HG03025 (cell line): ENCODE measurements at regions not wholly inside any gene's neighbourhood (a gene's known extent, or its start where the extent isn't known, plus 50 kb on each side); places are given as distances from the start of the nearest gene placed in this dataset.
A peak's percentile ranks its signal among the peaks of the same experiment; 100 is the strongest.
"Not testable (repeated sequence)": the region's sequence is repeated elsewhere in the genome, so short reads cannot be mapped to it uniquely, and the experiment has no call there.

Source experiments
- ATAC-seq: cut with Tn5 transposase; IDR thresholded peaks from one replicate; pipeline ENCODE4 v1.9.1; 2021; ENCODE audit warnings: mild to moderate bottlenecking, moderate library complexity; ENCODE audit not compliant: unreplicated experiment, low FRiP score

DNA sequence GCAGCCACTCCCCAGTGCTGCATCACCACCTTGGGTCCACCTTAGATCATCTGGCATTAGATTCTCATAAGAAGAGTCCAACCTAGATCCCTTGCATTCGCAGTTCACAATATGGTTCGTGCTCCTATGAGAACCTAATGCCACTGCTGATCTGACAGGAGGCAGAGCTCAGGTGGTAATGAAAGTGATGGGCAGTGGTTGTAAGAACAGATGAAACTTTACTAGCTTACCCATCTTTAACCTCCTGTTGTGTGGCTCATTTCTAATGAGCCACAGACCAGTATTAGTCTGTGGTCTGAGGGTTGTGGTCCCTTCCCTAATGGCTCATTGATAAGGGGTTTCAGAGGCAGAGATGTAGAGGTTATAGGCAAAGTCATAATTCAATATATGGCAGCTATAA, 615.9 kb upstream of the MIS18BP1 start:
- peak; percentile 24 for ATAC-seq

GRCh38 chr14:45868377-45868776, 615.4 kb upstream of the MIS18BP1 start:
- peak; percentile 68 for ATAC-seq

DNA sequence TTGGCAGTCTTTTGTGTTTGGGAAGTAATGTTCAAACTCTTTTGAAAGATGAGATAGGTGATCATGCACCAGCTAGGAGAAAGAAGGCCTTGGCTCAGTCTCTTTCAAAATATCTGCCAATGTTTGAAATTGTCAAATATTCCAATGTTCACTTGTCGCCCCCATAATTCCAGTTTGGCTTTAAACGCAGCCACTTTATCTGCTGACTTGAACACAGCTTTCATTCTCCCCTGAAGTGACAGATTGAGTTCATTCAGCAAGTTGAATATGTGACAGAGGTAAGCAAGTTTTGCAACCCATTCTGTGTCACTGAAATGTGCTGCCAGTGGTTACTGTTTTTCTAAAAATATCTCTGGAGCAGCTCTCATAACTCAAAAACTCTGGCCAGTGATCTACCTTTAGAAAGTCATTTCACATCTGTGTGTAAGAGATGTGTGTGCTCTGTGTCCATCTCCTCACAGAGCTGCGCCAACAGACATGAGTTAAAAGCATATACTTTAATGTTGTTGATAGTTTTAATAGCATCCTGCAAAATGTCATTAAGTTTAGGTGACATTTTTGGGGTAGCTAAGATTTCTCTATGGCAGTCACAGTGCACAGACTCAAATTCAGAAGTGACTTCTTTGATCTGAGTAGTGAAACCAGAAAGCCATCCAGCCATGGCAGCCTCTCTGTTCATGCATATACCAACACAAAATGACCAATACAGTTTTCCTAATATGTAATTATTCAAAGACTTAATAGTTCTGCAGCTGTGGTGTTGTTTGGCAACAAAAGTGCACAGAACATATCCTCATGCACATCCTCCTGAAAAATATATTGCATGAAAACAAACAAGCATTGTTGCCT, 614.3 kb upstream of the MIS18BP1 start:
- ATAC-seq, result peak; percentile 67

- no peak for ATAC-seq
Observed at GRCh38 chr14:45838597-45838996, 585.6 kb upstream of the MIS18BP1 start.

- no peak for ATAC-seq
Observed at GRCh38 chr14:45819107-45819506, 566.1 kb upstream of the MIS18BP1 start.

DNA sequence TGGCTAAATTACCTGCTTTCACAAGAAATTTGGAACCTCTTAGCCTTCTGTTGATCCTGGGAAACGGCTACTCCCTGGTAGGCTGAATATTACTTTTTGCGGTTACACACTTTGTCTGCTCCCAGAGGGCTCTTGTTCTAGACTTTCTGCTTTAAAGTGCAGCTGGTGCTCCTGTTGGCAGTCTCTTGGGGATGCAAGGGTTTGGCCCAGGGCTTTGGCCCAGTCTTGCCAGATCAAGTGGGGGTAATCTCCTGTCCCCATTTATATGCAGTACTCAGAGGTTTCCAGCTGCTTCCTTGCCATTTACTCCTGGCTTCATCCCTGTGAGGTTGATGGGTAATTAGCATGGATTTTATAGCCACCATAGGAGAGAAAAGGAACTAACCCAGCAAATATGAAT, 558.2 kb upstream of the MIS18BP1 start:
- ATAC-seq, result no peak

DNA sequence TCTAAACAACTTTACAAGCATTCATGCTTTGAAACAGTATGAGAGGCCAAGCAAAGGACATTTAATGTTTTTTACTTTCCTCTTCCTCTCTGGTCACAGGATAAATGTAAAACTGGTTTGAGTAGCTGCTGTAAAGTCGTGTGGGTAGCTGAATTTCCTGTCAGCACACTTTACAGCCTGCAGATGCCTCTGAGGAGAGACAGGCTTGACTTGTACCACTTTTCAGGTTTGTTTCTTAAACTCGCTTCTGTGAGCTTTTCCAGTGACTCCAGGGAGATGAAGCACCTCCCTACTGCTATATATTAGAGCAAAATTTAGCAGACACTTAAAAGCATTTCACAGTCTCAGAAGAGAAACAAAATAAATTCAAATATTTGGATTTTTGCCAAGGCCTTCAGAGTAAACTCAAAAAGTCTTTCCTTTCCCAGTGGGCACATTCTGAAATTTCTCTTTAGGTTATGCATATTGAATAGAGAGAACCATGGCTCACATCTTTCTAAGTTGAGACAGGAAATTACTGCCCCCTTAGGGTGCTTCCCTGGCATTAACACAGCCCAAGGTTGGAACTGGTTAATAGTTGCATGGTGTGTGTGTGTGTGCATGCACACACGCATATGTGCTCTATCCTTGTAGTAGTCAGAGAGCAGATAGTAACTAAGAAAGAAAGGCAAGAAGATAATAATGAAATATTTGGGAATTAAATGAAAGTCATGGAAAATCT, 557.3 kb upstream of the MIS18BP1 start:
- no peak for ATAC-seq

DNA sequence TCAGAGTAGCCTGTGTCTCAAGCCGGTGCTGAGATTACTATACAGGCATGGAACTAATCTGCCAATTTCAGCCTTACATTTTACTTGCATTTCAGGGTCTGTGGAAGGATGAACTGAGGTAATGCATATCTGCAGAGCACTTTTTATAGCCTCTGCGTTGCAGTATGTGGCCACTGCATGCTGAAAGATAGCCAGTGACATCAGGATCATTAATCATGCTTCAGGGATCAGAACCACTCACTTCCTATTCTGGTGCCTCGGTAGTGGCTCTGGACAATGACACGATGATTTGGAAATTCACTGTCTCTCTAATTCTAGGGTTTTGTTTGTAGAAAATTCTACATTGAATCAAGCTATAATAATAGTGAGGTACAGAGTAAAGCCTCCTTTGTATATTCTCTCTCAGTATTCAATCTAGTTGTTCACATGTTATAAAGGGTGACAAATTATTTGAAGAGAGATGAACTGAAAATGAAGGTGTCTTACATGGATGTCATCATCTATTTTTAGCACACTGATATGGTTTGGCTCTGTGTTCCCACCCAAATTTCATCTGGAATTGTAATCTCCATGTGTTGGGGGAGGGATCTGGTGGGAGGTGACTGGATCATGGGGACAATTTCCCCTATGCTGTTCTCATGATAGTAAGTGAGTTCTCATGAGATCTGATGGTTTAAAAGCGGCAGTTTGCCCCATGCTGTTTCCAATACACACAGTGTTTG, 554.3 kb upstream of the MIS18BP1 start:
- no peak for ATAC-seq

GRCh38 chr14:45799511-45799910, 546.5 kb upstream of the MIS18BP1 start:
- ATAC-seq, result no peak

GRCh38 chr14:45798659-45799058, 545.7 kb upstream of the MIS18BP1 start:
- ATAC-seq, result no peak

DNA sequence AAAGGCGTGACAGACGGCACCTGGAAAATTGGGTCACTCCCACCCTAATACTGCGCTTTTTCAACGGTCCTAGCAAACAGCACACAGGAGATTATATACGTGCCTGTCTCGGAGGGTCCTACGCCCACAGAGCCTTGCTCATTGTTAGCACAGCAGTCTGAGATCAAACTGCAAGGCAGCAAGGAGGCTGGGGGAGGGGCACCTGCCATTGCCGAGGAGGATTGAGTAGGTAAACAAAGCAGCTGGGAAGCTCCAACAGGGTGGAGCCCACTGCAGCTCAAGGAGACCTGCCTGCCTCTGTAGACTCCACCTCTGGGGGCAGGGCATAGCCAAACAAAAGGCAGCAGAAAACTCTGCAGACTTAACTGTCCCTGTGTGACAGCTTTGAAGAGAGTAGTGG, 543.0 kb upstream of the MIS18BP1 start:
- ATAC-seq, result not testable (repeated sequence)

DNA sequence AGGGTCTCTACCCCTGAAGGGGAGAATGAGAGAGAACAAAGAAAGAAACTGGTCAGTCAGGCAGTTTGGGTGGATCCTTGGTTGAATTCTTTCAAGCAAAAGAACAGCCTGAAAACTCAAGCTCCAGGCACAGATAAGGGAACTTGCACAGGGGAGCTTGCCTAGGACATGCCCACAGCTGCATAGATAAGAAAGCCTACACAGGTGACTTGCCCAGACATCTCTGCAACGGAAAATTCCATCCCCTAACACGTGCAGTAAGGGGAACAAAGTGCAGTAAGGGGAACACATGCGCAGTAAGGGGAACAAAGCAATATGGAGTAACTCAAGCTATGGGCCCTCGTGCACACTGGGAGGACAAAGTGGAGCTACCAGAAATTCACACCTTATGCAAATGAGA, 540.1 kb upstream of the MIS18BP1 start:
- no peak for ATAC-seq

GRCh38 chr14:45790293-45790692, 537.3 kb upstream of the MIS18BP1 start:
- ATAC-seq, result no peak

DNA sequence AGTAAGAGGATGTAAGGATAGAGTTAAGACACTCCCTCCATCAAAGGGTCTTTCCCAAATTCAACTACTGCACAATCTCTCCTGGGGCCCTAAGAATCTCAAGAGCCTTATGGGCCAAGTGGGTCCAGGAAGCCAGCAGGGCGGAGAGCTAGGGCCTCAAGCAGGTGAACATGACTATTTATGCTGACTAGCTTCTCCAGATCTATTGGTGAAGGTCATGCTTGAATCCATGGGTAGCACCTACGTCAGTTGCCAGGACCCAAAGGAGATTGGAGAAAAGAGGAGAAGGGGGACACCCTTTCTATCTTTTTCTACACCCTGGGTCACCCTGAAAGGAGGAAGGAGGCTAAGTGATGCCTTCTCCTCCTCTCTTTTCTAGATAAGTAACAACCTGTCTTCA, 534.2 kb upstream of the MIS18BP1 start:
- ATAC-seq, result no peak

DNA sequence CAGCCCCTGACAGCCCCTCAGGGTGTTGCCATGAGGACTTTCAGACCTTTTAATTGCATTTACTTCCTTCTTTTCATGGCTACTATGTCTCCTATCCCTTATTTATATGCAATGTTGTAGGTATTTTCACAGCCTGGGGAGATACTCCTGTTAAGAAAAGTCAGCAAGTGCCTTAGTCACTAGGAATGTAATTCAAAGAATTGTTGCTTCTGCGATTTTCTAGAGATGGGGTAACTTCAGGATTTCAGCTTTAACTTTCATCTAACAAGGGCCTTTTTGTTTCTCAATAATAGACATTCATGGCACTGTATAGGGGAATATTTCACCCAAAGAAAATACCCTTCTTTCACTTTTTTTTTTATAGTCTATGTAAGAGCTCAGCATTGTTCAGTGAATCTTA, 533.3 kb upstream of the MIS18BP1 start:
- no peak for ATAC-seq

- ATAC-seq, result no peak
Observed at GRCh38 chr14:45785240-45785639, 532.2 kb upstream of the MIS18BP1 start.

DNA sequence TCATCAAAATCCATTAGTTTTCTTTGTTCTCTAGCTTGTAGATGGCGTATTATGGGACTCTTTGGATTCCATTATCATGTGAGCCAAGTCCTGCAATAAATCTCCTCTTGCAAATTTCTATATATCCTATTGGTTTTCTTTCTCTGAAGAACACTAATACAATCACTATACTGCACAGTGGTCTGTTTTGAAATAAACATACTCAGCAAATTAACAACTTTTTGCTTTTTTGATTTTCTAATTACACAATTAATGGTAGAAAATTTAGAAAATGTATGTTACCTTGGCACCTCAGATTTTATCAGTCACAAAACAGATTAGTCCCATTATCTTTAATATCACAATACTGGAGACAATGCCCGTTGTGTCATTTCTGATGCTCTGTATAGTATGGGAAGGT, 513.2 kb upstream of the MIS18BP1 start:
- no peak for ATAC-seq

GRCh38 chr14:45757655-45758054, 504.7 kb upstream of the MIS18BP1 start:
- ATAC-seq, result no peak

- ATAC-seq, result not testable (repeated sequence)
Observed at GRCh38 chr14:45756412-45756811, 503.4 kb upstream of the MIS18BP1 start.

DNA sequence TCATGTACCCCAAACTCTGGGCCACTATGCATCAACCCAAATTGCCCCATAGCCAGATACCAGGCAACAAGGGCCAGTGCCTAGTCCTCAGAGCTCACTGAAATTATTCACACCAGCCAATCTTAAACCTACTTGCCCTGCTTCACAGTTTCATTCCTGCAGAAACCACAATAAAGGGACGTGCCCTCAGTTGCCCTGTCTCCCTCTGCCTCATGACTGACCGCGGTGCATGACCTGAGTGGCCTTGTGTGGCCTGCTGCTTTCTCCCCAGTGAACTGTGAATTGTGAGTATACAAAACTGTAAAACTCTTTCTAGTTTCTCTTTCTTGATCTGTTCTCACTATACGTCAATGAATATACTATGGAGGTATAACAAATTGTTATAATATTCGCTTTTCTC, 490.9 kb upstream of the MIS18BP1 start:
- ATAC-seq, result no peak

- no peak for ATAC-seq
Observed at GRCh38 chr14:45742187-45742586, 489.2 kb upstream of the MIS18BP1 start.
